Hematopoietic multipotent progenitor cell treated with erythropoietin and hydrocortisone succinate and interleukin-3 and kit ligand, for 17 days (in vitro differentiated cells): ENCODE measurements at regions not wholly inside any gene's neighbourhood (a gene's known extent, or its start where the extent isn't known, plus 50 kb on each side); places are given as distances from the start of the nearest gene placed in this dataset.

Source experiments
- DNase-seq: peaks from one replicate; pipeline ENCODE4 v3.0.0-alpha.2; 2015; ENCODE audit warnings: low spot score

GRCh38 chr11:95585069-95585751 is 204.4 kb downstream of the FAM76B start:
- DNase-seq: no peak

- DNase-seq: no peak
Observed at GRCh38 chr11:95584589-95584988, 205.0 kb downstream of the FAM76B start.

GRCh38 chr11:95584180-95584579 is 205.4 kb downstream of the FAM76B start:
- no peak for DNase-seq

GRCh38 chr11:95577716-95578460 is 211.7 kb downstream of the FAM76B start:
- no peak for DNase-seq

- DNase-seq: no peak
Observed at GRCh38 chr11:95576146-95576845, 213.3 kb downstream of the FAM76B start.

- DNase-seq: no peak
Observed at GRCh38 chr11:95575517-95575916, 214.1 kb downstream of the FAM76B start.

DNA sequence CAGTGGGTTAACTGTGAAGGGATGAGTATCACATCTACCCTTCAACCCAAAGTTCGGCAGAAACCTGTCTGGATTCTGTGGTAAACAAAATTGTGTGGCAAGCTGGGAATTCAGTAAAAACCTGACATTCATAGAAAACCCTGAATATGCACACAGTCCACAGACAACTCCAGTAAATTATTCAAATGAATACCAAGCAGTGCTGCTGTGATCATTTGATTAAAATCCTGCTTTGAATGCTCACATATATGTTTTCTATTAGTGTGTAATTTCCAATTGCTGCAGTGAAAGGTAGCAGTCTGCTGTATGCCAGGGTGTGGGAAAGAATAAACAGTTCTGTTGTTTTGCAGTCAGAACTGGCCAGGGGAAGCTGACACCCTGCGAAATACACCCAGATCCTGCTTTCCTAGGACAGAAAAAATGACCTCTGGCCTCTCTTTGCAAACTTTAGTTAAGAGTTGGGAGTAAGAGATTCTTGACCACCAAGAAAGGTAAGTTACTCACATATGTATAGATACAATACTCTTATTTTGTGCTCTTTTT is 217.8 kb downstream of the FAM76B start:
- no peak for DNase-seq

DNA sequence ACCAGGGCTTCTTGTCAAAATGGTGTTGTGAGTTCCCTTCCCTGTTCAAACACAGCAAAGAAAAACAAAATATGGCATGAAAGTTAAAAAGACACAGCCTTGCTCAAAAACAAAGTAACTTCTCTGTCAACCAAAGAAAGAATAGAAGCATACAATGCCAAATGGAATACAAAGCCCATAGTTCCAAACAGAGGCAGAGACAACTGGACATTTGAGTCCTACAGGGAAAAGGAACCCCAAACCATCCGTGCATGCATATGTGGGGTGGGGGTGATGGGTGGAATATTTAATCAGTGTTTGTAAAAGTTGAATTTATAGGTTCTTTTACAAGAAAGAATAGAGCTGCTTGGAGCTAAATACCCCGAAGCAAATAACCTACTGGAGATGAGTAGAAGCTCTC is 218.7 kb downstream of the FAM76B start:
- no peak for DNase-seq

DNA sequence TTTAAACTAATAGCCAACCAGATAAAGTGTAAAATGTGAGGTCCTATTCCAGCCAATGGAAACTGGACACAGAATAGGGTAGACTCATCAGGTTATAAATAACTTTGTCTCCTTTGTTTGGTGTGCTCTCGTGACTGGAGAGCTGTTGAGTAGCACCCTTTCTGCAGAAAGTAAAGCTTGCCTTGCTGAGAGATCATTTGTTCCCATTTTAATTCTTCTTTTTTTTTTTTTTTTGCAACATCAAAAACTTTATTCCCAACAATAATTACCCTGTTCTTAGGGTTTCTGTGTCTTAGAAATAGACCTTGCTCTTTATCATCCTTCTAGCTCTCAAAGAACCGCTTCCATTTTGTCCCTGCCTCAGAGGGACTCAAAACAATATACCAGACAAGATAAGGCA is 220.4 kb downstream of the FAM76B start:
- DNase-seq: no peak

DNA sequence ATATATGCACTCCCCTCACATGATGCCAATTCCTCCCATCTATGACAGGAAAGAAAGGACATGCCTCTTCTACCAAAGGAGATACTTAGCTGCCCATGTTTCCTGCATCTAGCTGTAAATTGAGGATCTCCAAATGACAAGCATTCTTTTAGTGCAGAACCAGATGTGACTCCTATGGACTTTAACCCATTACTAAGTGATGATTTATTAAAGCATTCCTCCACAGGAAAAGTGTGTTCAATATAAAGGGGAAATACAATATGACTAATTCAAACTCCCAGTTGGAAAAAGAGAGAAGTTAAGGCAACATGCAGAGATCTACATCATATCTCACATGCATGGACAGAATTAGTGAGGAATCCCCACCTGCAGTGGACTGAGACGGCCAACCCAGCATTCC is 221.3 kb downstream of the FAM76B start:
- no peak for DNase-seq

DNA sequence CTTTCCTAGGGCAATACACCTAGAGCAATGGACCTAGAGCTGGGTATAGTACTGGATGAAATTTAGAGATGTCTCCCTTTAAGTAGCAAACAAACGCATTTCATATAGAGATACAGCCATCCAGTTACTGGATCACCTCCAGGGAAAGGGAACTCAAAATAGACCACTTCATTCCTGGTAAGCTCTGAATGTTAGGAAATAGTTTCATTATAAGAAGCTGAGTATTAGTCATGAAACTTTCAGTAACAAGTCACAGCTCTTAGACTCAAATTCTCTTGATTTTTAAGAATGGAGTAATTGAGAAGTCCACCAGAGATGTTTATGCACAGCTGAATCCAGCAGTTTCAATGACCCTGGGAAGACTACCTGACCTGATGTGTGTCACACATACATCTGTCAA is 221.9 kb downstream of the FAM76B start:
- no peak for DNase-seq

- DNase-seq: no peak
Observed at GRCh38 chr11:95566211-95566610, 223.4 kb downstream of the FAM76B start.

DNA sequence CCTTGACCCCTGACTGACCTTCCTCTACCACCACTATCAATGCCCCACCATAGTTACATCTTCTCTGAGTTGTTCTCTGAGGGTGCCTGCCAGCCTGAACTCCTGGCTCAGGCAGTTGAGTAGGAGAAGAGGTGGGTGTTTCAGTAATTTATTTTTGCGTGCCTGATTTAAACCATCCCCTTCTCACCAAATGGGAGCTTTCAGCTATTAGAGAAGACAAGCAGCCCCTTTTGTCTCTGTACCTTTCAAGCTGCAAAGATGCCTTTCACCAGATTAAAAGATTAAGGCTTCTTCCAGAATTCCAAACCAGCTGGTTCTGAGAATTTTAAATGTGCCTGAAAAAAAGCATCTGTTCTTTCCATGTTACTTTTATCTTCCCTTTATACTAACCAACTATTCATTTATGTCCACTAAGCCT is 223.8 kb downstream of the FAM76B start:
- no peak for DNase-seq

DNA sequence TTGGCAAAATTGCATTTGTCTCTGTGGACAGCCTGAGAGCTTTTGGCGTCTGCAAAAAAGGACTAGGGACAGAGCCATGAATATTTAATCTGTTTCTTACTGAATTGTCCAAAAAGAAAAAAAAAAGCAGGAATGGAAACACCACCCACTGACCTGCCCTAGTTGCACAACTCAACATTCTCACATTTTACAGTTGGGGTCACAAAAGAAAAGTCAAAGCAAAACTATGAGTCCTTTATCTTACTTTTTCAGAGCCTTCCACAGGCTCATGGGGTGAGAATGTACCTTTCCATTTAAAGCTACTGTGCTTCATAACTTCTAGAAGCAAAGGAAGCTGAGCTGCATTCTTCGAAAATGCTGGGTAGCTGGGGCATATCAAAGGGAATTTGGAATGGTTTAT is 225.7 kb downstream of the FAM76B start:
- DNase-seq: no peak

GRCh38 chr11:95563173-95563572 is 226.4 kb downstream of the FAM76B start:
- no peak for DNase-seq

DNA sequence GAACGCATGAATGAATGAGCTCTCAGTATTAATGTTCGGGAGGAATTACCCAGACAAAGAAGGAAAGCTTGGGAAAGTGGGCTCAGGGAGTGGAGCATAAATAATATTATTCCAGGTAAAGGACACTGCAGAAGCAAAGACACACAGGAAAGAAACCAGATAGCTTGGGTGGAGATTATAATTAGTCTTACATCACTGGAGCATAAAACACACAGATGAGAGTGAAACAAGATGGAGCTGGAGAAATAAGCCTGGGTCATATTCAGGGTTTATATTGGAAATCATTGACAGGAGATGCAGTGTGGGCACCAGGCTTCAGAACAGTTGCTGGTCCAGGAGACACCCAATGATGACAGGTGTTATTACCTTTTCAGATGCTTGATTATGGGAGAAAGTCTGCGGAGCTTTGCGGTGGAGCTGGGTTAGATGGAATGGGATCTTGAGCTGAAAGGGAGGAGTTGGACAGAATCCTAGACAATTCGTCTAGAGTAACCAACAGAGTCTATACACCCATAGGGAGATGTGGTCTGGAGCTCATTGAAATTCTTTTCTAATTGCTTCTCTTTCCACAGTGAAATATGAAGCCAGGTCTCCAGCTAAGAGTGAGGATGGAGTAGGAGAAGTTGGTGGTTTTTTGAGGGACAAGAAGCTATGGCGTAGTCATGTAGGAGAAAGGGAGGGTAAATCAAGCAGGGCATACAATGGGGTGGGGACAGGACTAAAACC is 227.2 kb downstream of the FAM76B start:
- no peak for DNase-seq

DNA sequence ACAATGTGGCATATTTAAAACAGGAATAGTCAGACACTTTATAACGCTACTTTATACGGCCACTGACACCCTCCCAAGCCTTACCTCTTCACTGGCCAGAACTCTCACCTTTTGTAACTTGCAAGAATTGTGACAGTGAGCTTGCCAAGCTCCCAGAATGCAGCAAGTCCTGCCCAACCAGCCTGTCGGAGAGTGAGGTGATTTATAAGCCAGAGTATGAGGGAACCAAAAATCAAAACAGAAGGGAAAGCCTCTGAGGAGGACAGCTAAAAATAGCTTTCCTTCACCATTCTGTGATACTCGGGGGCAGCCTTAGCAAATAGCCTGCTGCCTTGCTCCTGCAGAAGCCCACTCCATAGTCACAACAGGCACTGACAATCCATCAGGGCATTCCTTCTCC is 229.7 kb downstream of the FAM76B start:
- no peak for DNase-seq

DNA sequence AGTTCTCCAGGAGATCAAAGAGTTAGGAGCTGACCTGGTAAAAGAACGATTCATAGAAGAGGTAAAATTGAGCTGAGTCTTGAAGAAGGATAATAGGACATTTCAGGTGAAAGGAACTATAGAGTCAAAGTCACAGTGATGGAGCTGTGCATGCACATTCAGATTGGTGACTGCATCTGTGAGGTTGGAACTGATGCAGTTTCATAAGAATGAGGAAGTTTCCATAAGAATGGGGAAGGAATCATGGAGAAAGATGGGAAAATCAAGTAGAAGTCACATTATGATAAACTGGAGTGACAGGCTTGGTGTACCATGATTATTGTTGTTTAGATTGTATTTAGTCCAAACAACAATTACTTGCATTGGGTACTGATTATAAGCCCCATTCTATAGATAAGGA is 232.2 kb downstream of the FAM76B start:
- no peak for DNase-seq

DNA sequence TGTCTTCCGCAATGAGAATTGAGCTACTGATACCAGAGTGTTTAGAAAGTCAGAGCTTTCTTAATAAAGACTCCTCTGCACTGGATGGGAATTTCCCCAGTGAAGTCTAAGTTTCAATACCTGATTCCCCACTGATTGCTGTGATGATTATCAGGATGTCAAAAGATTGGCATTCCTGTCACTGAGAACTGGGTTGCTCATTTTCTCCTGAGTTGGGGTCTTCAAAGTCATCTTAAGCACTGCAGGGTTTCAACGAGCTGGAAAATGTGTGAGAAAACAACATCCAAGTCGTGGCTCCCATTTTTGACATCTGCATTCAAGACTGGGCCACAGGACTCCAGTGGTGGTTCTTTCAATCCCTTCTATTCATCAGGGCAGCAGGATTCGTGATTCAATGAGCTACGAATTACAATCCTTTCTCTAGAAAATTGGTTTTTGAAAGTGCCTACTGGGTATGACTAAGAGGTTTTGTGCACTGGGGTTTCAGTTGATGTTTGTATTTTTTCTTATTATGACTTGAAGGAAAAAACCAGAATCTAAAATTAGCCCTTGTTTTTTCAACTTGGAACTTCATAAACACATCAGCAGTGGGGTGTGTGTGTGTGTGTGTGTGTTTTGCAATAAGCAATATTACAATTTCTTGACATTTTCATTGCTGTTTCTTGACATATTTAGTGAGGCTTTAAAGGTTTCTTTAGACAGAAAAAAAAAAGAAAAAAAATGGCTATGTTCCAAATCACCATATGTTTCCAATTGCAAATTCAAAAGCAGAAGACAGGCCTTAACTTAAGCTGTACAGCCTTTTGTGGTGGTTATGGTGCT is 233.0 kb downstream of the FAM76B start:
- no peak for DNase-seq

- DNase-seq: no peak
Observed at GRCh38 chr11:95556011-95556341, 233.6 kb downstream of the FAM76B start.

DNA sequence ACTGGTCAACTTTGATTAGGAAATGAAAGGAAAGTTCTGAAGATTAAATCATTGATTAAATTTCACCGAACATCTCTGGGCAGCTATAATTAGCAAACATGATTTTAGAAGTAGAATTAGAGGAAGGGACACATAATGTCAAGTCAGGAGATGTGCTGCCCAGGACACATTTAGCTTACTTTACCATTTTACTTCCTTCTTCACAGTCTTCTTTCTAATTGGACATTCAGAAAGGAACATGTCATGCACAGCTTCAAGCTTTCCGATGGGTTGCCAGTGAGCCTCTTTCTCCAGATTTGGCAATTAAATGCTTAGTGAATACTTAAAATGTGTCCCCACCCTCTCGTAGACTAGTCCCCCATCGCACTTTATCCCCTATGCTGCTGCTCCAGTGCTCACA is 234.7 kb downstream of the FAM76B start:
- no peak for DNase-seq

- no peak for DNase-seq
Observed at GRCh38 chr11:95549301-95549700, 240.3 kb downstream of the FAM76B start.
